ENCODE measurements at regions not wholly inside any gene's neighbourhood (a gene's known extent, or its start where the extent isn't known, plus 50 kb on each side); places are given as distances from the start of the nearest gene placed in this dataset.

GRCh38 chr5:27130587-27130986 is 92.2 kb upstream of the CDH9 start:
- no peaks in the 10 kb centered on the region for H3K4me1 ChIP-seq (ENCODE audit: insufficient read depth, low read length)
- no peak overlapping the region for H2BK5ac ChIP-seq (ENCODE audit: insufficient read length, low read length)
- no CpG with 5 or more reads among the region's 1 CpG for WGBS (ENCODE audit: extremely low coverage, insufficient read length, low lambda C conversion rate)
- H2AFZ ChIP-seq (ENCODE audit: low read length), result no peak overlapping the region
- no peak overlapping the region for H3K27ac ChIP-seq (ENCODE audit: insufficient read length, low read depth, low read length)
- no peak overlapping the region for H2AK5ac ChIP-seq (ENCODE audit: insufficient read length, low read length)
- no peak overlapping the region for H3K56ac ChIP-seq (ENCODE audit: insufficient read length, low read depth, low read length)
- Mint-ChIP-seq H3K27ac (no peak overlapping the region), H3K36me3 (ENCODE audit: insufficient read depth in 1 of 3, low read depth in 3 of 3) (no peaks in the 10 kb centered on the region), H3K4me3 (no peak overlapping the region), H3K9me3 (peaks cover 0 to 3% of the 10 kb centered on the region in 2 experiments; a peak in 2 of 5 replicates), H3K27me3 (ENCODE audit: low read depth) (no peaks in the 10 kb centered on the region), H3K4me1 (no peaks in the 10 kb centered on the region)
- DNase-seq, result no peak
- no peaks in the 10 kb centered on the region for H3K79me1 ChIP-seq (ENCODE audit: insufficient read depth, low read depth, low read length, poor library complexity, severe bottlenecking)
- H2BK12ac ChIP-seq (ENCODE audit: insufficient read length, low read depth, low read length), result no peak overlapping the region
- no peak overlapping the region for H3K18ac ChIP-seq (ENCODE audit: insufficient read length, low read depth, low read length)
- H3K4me2 ChIP-seq (ENCODE audit: insufficient read depth, insufficient read length, low read length), result no peak overlapping the region
- H3K79me2 ChIP-seq (ENCODE audit: insufficient read depth, low read length), result no peaks in the 10 kb centered on the region
- no peaks in the 10 kb centered on the region for H3K23me2 ChIP-seq (ENCODE audit: insufficient read length, low read depth, low read length, poor library complexity, severe bottlenecking)
- no peak overlapping the region for H3T11ph ChIP-seq (ENCODE audit: low read length)
- no peak overlapping the region for H2BK120ac ChIP-seq (ENCODE audit: low read depth, low read length, poor library complexity, severe bottlenecking)
- H2BK20ac ChIP-seq (ENCODE audit: low read depth, low read length, poor library complexity, severe bottlenecking), result no peak overlapping the region
- no peaks in the 10 kb centered on the region for H3K27me3 ChIP-seq (ENCODE audit: insufficient read depth, low read length)
- H4K91ac ChIP-seq (ENCODE audit: insufficient read length, low read depth, low read length), result no peak overlapping the region
- H4K5ac ChIP-seq (ENCODE audit: insufficient read length, low read depth, low read length), result no peak overlapping the region
- H3K4ac ChIP-seq (ENCODE audit: low read depth, low read length), result no peak overlapping the region
- TF ChIP-seq CTCF (conservative IDR thresholded peaks at IDR 0.05), result no peak
- H3K9me3 ChIP-seq (ENCODE audit: control insufficient read depth, low read depth, low read length), result no peaks in the 10 kb centered on the region
- H2BK15ac ChIP-seq (ENCODE audit: low read depth, low read length), result no peak overlapping the region
- H3K23ac ChIP-seq (ENCODE audit: insufficient read length, low read depth, low read length), result no peak overlapping the region
- H4K8ac ChIP-seq (replicated peaks; ENCODE audit: insufficient read length, low read depth, low read length), result no peak overlapping the region
- H4K20me1 ChIP-seq (ENCODE audit: control insufficient read depth, insufficient read depth, insufficient read length), result no peaks in the 10 kb centered on the region
- H3K14ac ChIP-seq (ENCODE audit: insufficient read depth, low read length), result no peak overlapping the region
- H3K9ac ChIP-seq (ENCODE audit: extremely low read depth, insufficient read length, low read length), result no peak overlapping the region

Data from H9 (cell line).